ENCODE measurements at regions not wholly inside any gene's neighbourhood (a gene's known extent, or its start where the extent isn't known, plus 50 kb on each side); places are given as distances from the start of the nearest gene placed in this dataset.

DNA sequence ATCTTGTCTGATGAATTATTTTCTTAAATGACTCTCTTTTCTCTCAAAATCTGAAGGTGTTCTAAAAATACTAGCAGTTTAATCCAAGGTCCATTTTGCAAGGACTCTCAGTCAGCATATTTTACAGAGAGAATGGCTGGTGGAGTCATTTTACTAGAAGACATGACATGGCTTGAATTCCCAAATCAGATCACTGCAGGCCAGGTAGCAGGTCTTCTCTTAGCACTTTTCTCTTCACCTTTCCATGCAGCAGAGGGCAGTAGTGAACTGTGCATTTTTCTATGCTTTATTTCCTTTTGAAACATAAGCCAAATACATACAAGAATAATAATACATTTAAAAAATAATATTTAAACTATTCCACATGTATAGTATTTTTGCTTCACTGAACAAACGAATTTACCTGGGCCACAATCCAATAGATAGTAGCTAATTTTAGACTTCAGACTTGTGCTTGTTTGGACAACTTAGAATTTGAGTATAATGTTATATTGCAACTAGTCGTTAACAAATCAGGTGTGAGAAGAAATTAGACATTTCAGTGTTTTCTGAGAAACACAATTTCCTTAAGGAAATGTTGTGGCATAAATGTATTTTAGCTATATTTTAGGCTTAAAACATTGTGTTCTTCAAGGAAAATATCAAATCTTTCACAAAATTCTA lies 289.4 kb upstream of the DAB2 start:
- DNase-seq (ENCODE audit: low read depth): peak; percentile 64
- no peak overlapping the region for H3K4me3 ChIP-seq (ENCODE audit: low read length)
- TF ChIP-seq, protein P1, sequence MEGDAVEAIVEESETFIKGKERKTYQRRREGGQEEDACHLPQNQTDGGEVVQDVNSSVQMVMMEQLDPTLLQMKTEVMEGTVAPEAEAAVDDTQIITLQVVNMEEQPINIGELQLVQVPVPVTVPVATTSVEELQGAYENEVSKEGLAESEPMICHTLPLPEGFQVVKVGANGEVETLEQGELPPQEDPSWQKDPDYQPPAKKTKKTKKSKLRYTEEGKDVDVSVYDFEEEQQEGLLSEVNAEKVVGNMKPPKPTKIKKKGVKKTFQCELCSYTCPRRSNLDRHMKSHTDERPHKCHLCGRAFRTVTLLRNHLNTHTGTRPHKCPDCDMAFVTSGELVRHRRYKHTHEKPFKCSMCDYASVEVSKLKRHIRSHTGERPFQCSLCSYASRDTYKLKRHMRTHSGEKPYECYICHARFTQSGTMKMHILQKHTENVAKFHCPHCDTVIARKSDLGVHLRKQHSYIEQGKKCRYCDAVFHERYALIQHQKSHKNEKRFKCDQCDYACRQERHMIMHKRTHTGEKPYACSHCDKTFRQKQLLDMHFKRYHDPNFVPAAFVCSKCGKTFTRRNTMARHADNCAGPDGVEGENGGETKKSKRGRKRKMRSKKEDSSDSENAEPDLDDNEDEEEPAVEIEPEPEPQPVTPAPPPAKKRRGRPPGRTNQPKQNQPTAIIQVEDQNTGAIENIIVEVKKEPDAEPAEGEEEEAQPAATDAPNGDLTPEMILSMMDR (conservative IDR thresholded peaks at IDR 0.05; ENCODE audit: low read length): peak; percentile 86

DNA sequence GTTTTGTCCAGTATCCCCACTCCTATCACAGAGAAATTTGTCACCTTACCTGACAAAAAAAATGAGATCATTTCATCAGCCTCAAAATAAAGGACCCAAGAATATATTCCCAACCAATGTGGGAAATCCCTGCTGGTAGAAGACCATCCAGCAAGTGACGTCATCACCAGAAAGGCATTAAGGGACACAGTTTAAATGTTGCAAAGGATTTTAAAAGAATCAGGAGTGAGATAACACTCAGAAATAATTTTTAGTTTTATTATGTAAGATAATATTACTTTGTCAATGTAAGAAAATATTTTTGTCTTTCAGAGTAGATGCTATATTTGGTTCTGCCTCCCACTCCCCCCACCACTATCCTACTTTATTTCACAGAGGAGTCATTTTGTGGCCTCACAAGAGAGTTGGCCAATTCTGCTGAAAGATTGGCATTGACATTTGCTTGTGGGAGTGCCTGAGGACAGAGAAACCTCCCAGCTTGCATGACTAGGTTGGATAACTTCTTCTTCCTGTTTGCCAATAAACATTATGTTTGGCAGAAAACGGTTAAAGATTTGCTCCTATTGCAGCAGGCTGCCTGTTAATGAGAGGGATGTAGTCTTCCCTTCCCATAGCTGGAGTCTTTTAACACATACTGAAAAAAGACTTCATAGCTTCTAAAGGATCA lies 288.6 kb upstream of the DAB2 start:
- TF ChIP-seq, protein P1 (conservative IDR thresholded peaks at IDR 0.05; ENCODE audit: low read length): no peak
- peak; percentile 80 for DNase-seq (ENCODE audit: low read depth)
- no peak overlapping the region for H3K4me3 ChIP-seq (ENCODE audit: low read length)

DNA sequence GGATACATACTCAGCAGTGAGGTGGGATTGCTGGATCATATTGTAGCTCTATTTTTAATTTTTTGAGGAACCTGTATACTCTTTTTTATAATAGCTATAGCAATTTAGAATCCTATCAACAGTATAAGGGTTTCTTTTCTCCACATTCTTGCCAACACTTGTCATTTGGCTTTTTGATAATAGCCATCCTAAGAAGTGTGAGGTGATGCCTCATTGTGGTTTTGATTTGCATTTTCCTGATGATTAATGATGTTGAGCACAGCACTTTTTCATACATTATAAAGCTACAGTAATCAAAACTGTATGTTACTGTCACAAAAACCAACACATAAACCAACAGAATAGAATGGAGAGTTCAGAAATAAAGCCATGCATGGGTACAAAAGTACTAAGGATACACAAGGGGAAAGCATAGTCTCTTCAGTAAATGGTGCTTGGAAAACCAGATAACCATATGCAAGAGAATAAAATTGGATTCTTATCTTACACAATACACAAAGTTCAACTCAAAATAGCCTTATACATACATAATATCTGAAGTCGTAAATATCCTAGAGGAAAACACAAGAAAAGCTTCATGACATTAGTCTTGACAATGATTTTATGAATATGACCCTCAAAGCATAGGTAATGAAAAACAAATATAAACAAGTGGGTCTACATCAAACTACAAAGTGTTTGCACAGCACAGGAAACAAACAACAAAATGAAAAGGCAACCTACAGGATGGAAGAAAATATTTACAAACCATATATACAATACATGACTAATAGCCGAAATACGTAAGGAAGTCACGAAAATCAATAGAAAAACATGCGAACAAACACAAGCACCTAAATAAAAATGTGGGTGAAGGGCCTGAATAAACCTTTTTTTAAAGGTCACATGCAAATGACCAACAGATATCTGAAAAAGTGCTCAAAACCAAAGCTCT lies 287.8 kb upstream of the DAB2 start:
- TF ChIP-seq, protein P1 (conservative IDR thresholded peaks at IDR 0.05; ENCODE audit: low read length): no peak
- DNase-seq (ENCODE audit: low read depth): no peak
- no peak overlapping the region for H3K4me3 ChIP-seq (ENCODE audit: low read length)

DNA sequence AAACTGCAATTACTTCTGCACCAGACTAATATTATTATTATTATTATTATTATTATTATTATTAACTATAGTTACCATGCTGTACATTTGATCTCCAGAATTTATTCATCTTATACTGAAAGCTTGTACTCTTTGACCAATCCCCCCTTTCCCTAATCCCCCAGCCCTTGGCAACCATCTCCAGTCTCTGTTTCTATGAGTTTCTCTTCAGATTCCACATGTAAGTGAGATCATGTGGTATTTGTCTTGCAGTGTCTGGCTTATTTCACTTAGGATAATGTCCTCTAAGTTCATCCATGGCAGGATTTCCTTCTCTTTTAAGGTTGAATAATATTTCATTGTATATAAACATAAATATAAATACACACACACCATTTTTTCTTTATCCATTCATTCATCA lies 287.0 kb upstream of the DAB2 start:
- no peak overlapping the region for H3K4me3 ChIP-seq (ENCODE audit: low read length)
- DNase-seq (ENCODE audit: low read depth): no peak
- TF ChIP-seq, protein P1 (conservative IDR thresholded peaks at IDR 0.05; ENCODE audit: low read length): no peak

DNA sequence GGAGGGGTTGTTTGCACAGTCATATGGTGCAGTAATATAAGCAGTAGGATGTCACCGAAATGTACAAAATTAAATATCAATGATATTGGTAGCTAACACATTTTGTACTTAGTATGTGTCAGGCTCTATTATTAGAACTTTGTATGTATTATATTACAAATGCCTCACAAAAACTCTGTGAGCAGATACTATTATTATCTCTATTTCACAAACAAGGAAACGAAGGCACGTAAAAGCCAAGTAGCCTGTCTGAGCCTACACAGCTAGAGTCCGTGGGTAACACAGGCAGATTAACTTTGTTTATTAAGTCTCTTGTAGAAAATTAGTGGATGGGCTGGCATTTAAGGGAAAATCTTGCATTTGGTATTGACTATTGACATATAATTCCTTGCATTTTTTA lies 284.3 kb upstream of the DAB2 start:
- no peak overlapping the region for H3K4me3 ChIP-seq (ENCODE audit: low read length)
- TF ChIP-seq, protein P1 (conservative IDR thresholded peaks at IDR 0.05; ENCODE audit: low read length): no peak
- no peak for DNase-seq (ENCODE audit: low read depth)

DNA sequence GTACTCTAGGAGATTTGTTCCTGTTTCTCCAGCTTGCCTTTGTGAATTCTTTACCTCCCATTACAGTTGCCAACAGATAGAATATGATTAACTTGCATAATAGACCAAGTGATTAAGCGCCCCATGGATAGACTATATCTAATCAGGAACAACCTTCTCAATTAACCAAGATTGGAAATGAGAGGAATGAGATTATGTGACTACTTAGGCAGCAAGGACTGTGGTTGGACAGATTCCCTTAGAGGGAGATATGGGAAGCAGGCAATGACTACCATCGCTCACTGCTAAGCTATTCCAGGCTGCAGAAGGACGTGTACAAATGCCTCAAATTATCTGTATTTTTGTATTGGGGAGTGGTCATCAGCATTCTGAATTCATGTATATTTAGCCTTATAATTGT lies 278.1 kb upstream of the DAB2 start:
- H3K4me3 ChIP-seq (ENCODE audit: low read length): no peak overlapping the region
- TF ChIP-seq, protein P1 (conservative IDR thresholded peaks at IDR 0.05; ENCODE audit: low read length): no peak
- no peak for DNase-seq (ENCODE audit: low read depth)
